ENCODE measurements at regions not wholly inside any gene's neighbourhood (a gene's known extent, or its start where the extent isn't known, plus 50 kb on each side); places are given as distances from the start of the nearest gene placed in this dataset.

DNA sequence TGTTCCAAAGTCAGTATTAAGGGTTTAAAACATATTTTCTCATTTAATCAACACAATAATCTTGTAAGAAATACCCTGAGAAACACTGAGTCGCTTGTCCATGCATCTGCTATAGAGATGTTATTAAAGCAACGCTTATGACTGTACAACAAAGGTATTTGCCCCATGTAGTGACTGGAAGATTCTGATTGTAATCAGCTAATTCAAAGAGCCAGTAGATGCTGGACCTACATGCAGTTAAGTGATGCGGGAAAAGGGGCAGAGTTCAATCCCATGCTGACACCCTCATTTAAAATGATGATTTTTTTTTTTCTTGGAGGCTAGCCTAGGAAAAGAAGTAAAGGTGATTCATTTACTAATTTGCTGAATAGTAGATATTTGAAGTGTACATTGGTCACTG lies 149.3 kb upstream of the MTAP start:
- TF ChIP-seq, protein P1, sequence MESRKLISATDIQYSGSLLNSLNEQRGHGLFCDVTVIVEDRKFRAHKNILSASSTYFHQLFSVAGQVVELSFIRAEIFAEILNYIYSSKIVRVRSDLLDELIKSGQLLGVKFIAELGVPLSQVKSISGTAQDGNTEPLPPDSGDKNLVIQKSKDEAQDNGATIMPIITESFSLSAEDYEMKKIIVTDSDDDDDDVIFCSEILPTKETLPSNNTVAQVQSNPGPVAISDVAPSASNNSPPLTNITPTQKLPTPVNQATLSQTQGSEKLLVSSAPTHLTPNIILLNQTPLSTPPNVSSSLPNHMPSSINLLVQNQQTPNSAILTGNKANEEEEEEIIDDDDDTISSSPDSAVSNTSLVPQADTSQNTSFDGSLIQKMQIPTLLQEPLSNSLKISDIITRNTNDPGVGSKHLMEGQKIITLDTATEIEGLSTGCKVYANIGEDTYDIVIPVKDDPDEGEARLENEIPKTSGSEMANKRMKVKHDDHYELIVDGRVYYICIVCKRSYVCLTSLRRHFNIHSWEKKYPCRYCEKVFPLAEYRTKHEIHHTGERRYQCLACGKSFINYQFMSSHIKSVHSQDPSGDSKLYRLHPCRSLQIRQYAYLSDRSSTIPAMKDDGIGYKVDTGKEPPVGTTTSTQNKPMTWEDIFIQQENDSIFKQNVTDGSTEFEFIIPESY (IDR thresholded peaks at IDR 0.05), result no peak
- no peak for TF ChIP-seq YY1 (IDR thresholded peaks at IDR 0.05)
- TF ChIP-seq, protein P2, sequence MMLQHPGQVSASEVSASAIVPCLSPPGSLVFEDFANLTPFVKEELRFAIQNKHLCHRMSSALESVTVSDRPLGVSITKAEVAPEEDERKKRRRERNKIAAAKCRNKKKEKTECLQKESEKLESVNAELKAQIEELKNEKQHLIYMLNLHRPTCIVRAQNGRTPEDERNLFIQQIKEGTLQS (IDR thresholded peaks at IDR 0.05), result no peak
- TF ChIP-seq TAF1 (conservative IDR thresholded peaks at IDR 0.05), result no peak
- no peak for TF ChIP-seq SP1 (IDR thresholded peaks at IDR 0.05)
- TF ChIP-seq RXRA (IDR thresholded peaks at IDR 0.05), result no peak
- no peak for TF ChIP-seq GABPA (IDR thresholded peaks at IDR 0.05 in 1 of 2, conservative IDR thresholded peaks at IDR 0.05 in 1 of 2)
- TF ChIP-seq, protein P3, sequence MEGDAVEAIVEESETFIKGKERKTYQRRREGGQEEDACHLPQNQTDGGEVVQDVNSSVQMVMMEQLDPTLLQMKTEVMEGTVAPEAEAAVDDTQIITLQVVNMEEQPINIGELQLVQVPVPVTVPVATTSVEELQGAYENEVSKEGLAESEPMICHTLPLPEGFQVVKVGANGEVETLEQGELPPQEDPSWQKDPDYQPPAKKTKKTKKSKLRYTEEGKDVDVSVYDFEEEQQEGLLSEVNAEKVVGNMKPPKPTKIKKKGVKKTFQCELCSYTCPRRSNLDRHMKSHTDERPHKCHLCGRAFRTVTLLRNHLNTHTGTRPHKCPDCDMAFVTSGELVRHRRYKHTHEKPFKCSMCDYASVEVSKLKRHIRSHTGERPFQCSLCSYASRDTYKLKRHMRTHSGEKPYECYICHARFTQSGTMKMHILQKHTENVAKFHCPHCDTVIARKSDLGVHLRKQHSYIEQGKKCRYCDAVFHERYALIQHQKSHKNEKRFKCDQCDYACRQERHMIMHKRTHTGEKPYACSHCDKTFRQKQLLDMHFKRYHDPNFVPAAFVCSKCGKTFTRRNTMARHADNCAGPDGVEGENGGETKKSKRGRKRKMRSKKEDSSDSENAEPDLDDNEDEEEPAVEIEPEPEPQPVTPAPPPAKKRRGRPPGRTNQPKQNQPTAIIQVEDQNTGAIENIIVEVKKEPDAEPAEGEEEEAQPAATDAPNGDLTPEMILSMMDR (IDR thresholded peaks at IDR 0.05; ENCODE audit: low read depth, low read length, missing input control), result no peak
- no peak for TF ChIP-seq JUND (IDR thresholded peaks at IDR 0.05)
- TF ChIP-seq, protein P4, sequence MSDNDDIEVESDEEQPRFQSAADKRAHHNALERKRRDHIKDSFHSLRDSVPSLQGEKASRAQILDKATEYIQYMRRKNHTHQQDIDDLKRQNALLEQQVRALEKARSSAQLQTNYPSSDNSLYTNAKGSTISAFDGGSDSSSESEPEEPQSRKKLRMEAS (IDR thresholded peaks at IDR 0.05), result no peak
- no peak for TF ChIP-seq RAD21 (IDR thresholded peaks at IDR 0.05)
- TF ChIP-seq HNF4G (IDR thresholded peaks at IDR 0.05), result no peak
- TF ChIP-seq, protein P5, sequence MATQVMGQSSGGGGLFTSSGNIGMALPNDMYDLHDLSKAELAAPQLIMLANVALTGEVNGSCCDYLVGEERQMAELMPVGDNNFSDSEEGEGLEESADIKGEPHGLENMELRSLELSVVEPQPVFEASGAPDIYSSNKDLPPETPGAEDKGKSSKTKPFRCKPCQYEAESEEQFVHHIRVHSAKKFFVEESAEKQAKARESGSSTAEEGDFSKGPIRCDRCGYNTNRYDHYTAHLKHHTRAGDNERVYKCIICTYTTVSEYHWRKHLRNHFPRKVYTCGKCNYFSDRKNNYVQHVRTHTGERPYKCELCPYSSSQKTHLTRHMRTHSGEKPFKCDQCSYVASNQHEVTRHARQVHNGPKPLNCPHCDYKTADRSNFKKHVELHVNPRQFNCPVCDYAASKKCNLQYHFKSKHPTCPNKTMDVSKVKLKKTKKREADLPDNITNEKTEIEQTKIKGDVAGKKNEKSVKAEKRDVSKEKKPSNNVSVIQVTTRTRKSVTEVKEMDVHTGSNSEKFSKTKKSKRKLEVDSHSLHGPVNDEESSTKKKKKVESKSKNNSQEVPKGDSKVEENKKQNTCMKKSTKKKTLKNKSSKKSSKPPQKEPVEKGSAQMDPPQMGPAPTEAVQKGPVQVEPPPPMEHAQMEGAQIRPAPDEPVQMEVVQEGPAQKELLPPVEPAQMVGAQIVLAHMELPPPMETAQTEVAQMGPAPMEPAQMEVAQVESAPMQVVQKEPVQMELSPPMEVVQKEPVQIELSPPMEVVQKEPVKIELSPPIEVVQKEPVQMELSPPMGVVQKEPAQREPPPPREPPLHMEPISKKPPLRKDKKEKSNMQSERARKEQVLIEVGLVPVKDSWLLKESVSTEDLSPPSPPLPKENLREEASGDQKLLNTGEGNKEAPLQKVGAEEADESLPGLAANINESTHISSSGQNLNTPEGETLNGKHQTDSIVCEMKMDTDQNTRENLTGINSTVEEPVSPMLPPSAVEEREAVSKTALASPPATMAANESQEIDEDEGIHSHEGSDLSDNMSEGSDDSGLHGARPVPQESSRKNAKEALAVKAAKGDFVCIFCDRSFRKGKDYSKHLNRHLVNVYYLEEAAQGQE (IDR thresholded peaks at IDR 0.05), result no peak
- TF ChIP-seq FOXA1 (IDR thresholded peaks at IDR 0.05), result no peak
- Histone ChIP-seq H3K4me3 (ENCODE audit: low read depth in 1 of 3, low read length in 3 of 3) (no peak overlapping the region), H3K27me3 (ENCODE audit: control insufficient read depth in 4 of 4, insufficient read depth in 4 of 4, low read length in 3 of 4) (peaks cover 0 to 3% (median under 1%) of the 10 kb centered on the region in 4 donors), H3K9me3 (ENCODE audit: control insufficient read depth in 4 of 4, low read length in 3 of 4) (no peaks in the 10 kb centered on the region), H3K36me3 (ENCODE audit: control insufficient read depth in 4 of 4, insufficient read depth in 3 of 4, low read depth in 1 of 4, low read length in 3 of 4) (no peaks in the 10 kb centered on the region), H3K9ac (ENCODE audit: low read depth in 1 of 2, low read length in 2 of 2) (no peak overlapping the region), H3K4me1 (ENCODE audit: control insufficient read depth in 4 of 4, insufficient read depth in 4 of 4, low read length in 3 of 4) (no peaks in the 10 kb centered on the region), H3K27ac (ENCODE audit: low read depth in 1 of 2, low read length in 2 of 2) (no peak overlapping the region)
- 69% methylated on average over 3 of the region's 3 CpGs for WGBS
- no peak for DNase-seq (ENCODE audit: low spot score)

DNA sequence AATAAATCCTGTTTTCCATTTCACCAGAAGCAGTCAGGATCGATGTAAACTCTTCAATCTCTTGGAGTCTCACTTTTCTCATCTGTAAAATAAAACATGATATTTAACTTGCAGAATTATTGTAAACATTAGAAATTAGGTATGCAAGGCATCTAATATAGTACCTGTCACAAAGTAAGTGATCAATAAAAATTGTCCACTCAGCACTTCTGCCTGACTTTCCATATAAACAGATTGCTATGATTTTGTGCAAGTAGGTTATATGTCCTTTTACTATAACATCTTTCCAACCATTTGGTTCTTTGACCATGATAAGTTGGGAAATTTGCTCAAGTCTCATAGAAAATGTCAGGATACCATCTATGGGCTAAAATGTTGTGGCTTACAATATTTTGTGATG lies 148.8 kb upstream of the MTAP start:
- Histone ChIP-seq H3K9me3 (ENCODE audit: control insufficient read depth in 4 of 4, low read length in 3 of 4) (no peaks in the 10 kb centered on the region), H3K36me3 (ENCODE audit: control insufficient read depth in 4 of 4, insufficient read depth in 3 of 4, low read depth in 1 of 4, low read length in 3 of 4) (no peaks in the 10 kb centered on the region), H3K9ac (ENCODE audit: low read depth in 1 of 2, low read length in 2 of 2) (no peak overlapping the region), H3K27me3 (ENCODE audit: control insufficient read depth in 4 of 4, insufficient read depth in 4 of 4, low read length in 3 of 4) (peaks cover 0 to 3% (median under 1%) of the 10 kb centered on the region in 4 donors), H3K4me1 (ENCODE audit: control insufficient read depth in 4 of 4, insufficient read depth in 4 of 4, low read length in 3 of 4) (no peaks in the 10 kb centered on the region), H3K4me3 (ENCODE audit: low read depth in 1 of 3, low read length in 3 of 3) (no peak overlapping the region), H3K27ac (ENCODE audit: low read depth in 1 of 2, low read length in 2 of 2) (no peak overlapping the region)
- 54% methylated on average over 1 of the region's 1 CpG for WGBS
- DNase-seq (ENCODE audit: low spot score), result no peak
- no peak for TF ChIP-seq FOXA2 (IDR thresholded peaks at IDR 0.05)
- TF ChIP-seq, protein P4 (IDR thresholded peaks at IDR 0.05), result no peak
- no peak for TF ChIP-seq GABPA (IDR thresholded peaks at IDR 0.05 in 1 of 2, conservative IDR thresholded peaks at IDR 0.05 in 1 of 2)
- TF ChIP-seq, protein P1 (IDR thresholded peaks at IDR 0.05), result no peak
- TF ChIP-seq, protein P5 (IDR thresholded peaks at IDR 0.05), result no peak
- no peak for TF ChIP-seq NR2F2 (IDR thresholded peaks at IDR 0.05)
- no peak for TF ChIP-seq YY1 (IDR thresholded peaks at IDR 0.05)
- TF ChIP-seq HNF4A (conservative IDR thresholded peaks at IDR 0.05), result no peak
- TF ChIP-seq SP1 (IDR thresholded peaks at IDR 0.05), result no peak
- no peak for TF ChIP-seq JUND (IDR thresholded peaks at IDR 0.05)
- TF ChIP-seq, protein P2 (IDR thresholded peaks at IDR 0.05), result no peak
- no peak for TF ChIP-seq EGR1 (IDR thresholded peaks at IDR 0.05; ENCODE audit: low read depth in 2 of 2)

Data from liver (tissue), 8 donors.